ENCODE measurements at regions not wholly inside any gene's neighbourhood (a gene's known extent, or its start where the extent isn't known, plus 50 kb on each side); places are given as distances from the start of the nearest gene placed in this dataset.

DNA sequence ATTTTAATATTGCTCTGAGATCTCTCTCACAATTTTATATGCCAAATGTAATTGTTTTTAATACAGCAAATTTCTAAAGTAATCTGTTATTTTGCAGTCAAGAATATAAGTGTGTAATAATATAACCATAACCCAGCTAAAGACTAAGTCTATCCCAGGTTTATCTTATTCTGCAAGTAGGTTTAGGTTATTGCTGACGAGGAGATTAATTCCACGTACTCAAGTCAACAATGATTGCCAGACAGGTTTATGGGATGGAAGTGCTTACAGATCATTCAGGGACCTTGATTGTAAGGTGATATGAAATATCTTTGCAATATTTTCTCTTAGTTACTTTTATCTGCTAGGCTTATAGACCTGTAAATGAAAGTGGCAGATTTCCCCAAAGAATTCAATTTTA is 698.3 kb downstream of the HDGFL1 start:
- TF ChIP-seq, protein P1, sequence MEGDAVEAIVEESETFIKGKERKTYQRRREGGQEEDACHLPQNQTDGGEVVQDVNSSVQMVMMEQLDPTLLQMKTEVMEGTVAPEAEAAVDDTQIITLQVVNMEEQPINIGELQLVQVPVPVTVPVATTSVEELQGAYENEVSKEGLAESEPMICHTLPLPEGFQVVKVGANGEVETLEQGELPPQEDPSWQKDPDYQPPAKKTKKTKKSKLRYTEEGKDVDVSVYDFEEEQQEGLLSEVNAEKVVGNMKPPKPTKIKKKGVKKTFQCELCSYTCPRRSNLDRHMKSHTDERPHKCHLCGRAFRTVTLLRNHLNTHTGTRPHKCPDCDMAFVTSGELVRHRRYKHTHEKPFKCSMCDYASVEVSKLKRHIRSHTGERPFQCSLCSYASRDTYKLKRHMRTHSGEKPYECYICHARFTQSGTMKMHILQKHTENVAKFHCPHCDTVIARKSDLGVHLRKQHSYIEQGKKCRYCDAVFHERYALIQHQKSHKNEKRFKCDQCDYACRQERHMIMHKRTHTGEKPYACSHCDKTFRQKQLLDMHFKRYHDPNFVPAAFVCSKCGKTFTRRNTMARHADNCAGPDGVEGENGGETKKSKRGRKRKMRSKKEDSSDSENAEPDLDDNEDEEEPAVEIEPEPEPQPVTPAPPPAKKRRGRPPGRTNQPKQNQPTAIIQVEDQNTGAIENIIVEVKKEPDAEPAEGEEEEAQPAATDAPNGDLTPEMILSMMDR (IDR thresholded peaks at IDR 0.05), result no peak
- no peak for TF ChIP-seq POLR2A (IDR thresholded peaks at IDR 0.05)
